T-helper 1 cell treated with Interleukin-12 subunit alpha and Interleukin-12 subunit beta and Interleukin-4 antibody, amounts not matched to agents 30 ng/mL and 1 ng/mL, for 36 hours (primary cell): ENCODE measurements at regions not wholly inside any gene's neighbourhood (a gene's known extent, or its start where the extent isn't known, plus 50 kb on each side); places are given as distances from the start of the nearest gene placed in this dataset.
"Not testable (repeated sequence)": the region's sequence is repeated elsewhere in the genome, so short reads cannot be mapped to it uniquely, and the experiment has no call there.

Experiments used
- intact Hi-C: fragments of 100-400 bp; cut with micrococcal nuclease; formaldehyde crosslinking; loops from one replicate; pipeline ENCODE4 v1.15.1; 2024

DNA sequence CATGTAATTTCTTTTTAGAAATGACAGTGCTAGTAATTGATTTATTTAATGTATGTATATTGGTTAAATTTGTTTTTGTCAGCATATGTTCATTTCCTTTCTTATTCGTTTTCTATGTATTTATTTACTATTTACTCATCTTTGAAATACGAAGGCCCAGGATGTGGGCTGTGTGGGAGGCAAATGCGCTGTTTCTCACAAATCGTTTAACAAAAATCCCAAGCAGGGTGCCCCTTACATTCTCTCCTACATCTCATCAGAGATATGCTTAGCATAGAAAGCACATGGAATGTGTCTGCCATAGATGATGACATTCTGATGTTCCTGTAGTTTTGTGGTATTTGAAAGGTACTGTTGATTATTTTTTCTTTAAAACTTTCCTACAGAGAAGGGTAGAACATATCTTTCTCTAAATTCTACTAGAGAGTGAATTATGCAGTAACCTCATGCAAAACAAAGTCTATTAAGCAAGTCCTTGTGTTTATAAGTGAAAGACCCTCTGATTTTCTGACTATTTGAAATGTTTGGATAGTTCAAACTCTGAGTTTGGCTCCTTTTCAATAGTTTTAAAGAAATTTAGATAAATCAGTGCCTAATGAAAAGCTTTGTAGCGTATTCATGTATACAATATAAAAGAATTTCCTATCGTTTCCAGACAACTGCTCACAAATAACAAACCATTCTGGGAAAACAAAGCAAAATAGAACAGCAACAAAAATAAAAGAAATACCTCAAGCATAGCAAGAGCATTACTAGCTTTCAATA lies 111.1 kb upstream of the VGLL3 start:
- intact Hi-C loops, result no loop called here

DNA sequence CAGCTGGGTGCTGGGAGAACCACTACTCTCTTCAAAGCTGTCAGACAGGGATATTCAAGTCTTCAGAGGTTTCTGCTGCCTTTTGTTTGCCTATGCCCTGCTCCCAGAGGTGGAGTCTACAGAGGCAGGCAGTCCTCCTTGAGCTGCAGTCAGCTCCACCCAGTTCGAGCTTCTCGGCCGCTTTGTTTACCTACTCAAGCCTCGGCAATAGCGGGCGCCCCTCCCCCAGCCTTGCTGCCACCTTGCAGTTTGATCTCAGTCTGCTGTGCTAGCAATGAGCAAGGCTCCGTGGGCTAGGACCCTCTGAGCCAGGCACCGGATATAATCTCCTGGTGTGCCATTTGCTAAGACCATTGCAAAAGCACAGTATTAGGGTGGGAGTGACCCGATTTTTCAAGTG lies 106.8 kb upstream of the VGLL3 start:
- intact Hi-C loops, result not testable (repeated sequence)

DNA sequence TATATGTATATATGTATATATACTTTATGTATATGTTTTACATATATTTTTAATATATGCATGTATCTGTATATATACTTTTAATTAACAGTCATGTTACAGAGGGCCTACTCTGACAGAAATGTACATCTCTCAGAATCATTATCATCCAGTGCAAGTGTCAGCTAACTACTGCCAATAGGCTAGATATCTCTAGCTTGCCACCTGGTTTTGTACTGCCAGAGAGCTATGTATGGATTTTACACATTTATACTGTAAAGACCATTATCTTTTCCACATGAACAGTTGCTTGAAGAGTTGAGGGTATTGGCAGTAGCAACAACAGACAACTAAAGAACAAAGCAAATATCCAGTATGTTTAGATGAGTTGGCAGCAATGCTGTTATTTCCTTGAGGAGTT lies 99.7 kb upstream of the VGLL3 start:
- intact Hi-C loops, result no loop called here

DNA sequence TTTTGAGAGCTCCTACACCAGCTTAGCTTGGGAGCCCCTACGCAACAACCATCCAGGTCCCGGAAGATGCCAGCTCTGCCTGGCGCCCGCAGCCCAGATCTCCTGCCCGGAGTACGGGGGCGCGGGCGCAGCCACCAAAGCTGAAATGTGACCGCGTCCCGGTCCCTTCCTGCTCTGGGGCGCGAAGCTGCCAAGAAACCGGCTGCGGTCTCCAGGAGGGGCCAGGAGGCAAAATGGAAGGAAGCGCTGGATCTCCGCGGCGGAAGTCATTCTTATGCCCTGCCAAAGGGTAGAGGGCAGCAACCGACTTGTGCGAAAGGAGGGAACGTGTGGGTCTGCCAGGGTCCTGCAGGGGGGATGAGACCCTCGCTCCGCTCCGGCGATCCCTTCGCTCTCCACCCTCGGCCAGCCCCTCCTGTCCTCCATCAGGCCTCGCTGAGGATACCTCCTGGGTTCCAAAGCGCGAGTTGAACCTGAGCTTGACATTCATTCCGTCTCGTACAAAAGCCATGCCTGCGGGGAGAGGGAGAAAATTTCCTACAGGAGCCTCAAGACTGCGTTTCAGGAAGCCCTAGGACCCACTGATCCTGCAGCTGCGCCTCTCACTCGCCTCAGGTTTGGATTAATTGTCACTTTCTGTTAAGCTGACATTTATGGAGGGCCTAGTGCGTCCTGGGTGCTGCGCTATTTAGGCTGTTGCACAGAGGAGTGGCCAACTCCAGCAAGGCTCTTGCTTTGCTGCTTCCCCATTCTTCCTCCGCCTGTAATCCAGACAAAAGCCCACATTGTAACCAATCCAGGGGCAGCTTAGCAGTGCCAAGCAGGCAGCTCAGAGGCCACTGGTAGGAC lies 98.3 kb upstream of the VGLL3 start:
- intact Hi-C loops, result loop anchor here (5.0 kb wide), 1 partner anchor 138 kb away; the partner anchor contains the start of gene CHMP2B

DNA sequence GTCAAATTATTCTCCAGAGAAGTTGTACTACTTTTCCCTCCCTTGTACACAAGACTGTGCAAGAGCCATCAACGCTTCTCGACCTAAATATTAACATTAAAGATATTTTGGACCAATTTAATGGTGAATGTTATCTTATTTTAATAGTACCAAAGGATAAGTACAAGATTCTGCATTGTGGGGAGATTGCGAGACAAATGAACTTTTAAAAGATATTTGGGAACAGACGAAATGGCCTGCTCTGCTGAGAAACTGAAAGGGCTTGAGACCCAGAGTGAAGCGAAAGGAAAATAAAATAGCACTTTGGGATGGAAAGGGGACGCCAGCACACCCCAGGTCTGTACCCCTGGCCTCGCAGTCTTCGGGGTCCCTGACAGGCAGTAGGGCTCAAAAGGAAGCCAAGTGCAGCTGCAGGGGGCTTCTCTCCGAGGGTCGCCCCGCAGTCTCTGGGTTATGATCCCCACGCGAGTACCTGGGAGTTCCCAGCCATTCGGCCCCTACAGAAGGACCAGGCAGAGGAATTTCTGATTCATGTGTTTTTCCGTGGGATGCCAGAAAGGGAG lies 97.6 kb upstream of the VGLL3 start:
- intact Hi-C loops, result loop anchor here (5.0 kb wide), 1 partner anchor 139 kb away; the partner anchor contains the start of gene CHMP2B

DNA sequence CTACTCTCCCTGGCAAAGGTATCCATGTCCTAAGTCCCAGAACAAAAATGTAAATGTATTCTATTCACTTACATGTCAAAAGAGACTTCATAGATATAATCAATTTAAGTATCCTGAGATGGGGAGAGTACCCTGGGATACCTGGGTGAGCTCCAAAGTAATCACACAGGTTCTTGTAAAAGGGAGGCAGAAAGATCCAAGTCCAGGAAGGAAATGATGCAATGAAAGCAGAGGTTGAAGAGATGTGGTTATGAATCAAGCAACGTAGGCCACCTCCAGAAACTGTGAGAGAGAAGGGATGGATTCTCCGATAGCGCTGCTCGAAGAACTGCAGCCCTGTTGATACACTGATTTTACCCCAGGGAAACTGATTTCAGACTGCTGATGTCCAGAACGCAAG lies 93.9 kb upstream of the VGLL3 start:
- intact Hi-C loops, result loop anchor here (5.0 kb wide), 1 partner anchor 142 kb away; the partner anchor contains the start of gene CHMP2B

DNA sequence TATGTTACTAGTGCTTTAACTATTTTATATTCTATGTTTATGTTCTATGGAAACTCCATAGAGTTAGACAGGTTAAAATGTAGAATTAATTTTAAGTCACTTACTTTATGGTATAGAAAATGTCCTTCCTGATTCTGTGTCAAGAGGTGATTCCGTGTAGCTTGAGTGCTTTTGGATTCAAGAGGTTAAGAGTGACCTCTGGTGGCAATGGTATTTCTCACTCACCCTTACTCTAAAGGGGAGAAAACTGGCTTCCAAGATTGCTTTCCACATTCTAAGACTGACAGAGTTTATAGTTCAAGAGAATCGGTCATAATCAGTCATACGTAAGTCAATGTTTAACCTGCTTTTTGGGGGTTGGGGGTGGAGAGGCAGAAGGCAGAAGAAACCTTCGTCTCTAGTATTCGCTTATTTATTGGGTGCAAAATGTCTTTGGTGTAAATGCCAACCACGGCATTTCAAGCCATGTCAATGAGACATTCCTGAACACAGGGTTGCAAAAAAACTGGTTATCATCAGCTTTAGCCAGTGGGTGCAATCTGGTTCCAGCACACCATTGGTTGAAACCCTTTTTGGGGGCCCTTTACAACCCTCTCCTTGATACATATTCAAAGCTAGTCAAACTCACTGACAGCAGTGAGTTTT lies 92.0 kb upstream of the VGLL3 start:
- intact Hi-C loops, result loop anchor here (1.0 kb wide), 2 partner anchors 113 to 309 kb away; no protein-coding TSS in a partner anchor

DNA sequence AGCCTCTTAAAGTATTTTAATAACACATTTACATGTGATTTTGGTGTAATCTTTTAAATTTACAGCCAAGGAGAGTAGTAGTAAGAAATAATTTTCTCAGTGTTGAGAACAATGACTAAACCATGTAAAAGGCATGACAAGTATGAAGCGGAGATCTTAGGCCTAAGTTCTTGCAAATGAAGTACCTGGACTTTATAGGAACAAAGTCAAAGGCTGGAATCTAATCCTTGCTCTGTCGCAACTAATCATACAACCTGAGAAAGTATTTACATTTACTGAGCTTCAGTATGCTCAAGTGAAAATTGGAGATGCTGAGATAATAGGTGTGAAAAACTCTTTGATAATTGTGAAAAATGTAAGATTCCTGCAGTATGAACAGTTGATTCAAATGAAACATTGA lies 86.4 kb upstream of the VGLL3 start:
- intact Hi-C loops, result no loop called here

DNA sequence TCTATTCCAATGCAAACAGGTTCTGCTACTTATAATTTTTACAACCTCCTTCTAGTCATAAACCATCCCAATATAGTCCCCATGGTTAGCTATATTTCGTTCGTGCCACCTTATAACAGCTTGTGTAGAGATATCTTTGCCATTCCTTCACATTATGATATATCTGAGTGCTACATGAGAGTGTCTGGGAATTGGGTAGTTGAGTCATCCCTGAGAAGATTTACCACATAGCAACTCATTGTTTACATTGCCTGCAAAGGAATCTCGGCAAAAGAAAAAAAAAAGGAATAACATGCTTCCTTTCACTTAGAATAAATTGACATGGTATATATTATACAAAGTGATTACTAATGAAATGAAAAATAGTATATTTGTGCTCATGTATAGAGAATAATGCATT lies 86.0 kb upstream of the VGLL3 start:
- intact Hi-C loops, result no loop called here

DNA sequence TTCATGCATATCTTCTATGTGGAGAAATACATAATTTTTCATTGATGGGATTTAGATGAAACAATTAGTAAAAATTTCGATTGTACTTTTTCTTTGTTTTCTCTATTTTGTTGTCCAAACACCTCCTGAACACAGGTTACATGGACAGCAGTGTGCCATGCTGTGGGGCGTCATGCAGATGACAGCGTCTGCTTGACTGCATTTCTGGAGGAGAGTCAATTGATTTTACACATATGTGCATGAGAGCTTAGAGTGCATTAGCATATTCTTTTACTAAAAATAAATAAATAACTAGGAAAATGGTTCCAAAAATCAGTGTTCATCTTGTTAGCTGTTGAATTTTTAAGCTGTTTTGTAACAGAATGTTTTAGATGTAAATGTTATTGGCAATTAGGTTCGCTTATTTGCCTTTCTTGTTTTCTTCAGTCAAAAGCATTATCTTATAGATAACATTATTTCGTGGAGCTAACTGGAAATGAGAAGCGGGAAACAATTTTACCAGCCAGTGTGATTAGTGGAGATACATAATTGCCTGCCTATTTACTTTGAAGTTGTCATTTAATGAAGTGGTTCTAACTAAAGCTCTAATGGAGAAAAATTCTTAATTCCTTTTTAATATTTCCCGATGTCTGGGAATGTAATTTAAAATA lies 82.7 kb upstream of the VGLL3 start:
- intact Hi-C loops, result no loop called here

DNA sequence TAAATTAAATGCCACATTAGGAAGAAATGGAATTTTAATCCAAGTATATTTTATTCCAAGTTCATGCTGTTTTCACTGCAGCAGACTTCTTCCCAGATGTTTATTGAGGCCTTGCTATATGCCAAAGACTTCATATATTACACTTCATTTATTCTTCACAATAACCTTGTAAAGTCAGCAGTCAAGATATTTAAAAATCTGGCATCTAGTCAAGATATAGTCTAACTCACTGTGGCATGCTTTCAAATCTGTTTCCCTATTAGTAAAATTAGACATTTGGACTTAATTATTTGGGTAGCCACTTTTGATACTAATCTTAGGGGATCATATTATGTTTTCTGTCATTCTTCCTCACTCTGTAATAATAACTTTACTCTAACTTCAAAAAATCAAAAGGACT lies 81.5 kb upstream of the VGLL3 start:
- intact Hi-C loops, result no loop called here

DNA sequence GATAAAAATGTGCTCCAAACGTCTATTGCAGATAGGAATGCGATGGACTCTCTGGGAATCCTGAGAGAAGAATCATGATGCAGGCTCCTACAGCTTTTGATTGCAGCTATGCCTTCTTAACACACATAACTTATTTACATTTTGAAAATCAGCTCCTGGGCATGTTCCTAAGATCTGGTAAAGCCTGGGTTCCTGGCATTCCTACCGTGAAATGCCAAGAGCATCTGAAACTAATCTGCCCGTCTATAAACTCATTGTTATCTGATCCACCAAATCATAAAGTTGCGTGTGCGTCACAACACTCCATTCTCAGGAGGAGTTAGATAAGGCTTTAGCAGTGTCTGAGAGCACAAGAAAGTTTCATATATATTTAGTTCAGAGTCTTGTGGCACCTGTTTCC lies 79.0 kb upstream of the VGLL3 start:
- intact Hi-C loops, result no loop called here

DNA sequence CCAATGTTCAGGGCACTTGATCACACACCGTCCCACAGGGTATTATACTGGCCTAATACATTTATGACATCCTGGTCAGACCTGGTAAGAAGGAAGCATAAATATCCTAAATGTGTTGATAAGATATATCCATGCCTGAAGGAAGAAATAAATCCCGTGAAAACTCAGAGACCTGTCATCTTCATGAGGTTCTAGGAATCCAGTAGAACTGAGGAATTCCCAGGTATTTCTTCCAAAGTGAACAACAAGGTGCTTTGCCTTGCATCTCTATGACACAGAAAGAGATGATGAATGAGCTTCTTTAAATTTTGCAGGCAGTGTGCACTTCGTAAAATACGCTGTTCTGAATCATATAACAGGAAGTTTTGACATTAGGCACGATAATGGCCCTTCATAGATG lies 78.1 kb upstream of the VGLL3 start:
- intact Hi-C loops, result no loop called here

DNA sequence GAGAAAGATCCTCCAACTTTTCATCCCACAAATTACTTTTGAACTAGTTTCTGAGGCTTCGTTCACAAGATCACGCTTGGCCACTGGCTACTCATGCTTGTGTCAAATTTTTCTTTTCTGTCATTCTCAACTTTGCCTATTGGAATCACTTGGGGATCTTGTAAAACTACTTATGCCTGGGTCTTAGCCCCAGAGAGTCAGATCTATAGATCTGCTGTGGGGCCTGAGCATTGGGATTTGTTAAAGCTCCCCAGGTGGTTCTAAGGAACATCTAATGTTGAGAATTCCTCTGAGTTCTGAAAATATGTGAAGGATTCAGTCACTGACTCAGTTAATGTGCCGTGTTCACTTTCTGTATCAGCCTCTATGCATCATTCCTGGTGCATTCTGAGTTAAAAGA lies 71.7 kb upstream of the VGLL3 start:
- intact Hi-C loops, result no loop called here

DNA sequence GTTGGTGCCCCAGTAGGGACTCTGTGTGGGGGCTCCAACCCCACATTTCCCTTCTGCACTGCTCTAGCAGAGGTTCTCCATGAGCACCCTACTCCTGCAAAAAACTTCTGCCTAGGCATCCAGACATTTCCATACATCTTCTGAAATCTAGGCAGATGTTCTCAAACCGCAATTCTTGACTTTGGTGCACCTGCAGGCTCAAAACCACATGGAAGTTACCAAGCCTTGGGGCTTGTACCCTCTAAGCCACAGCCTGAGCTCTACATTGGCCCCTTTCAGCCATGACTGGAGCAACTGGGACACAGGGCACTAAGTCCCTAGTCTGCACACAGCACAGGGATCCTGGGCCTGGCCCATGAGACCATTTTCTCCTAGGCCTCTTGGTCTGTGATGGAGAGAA lies 66.5 kb upstream of the VGLL3 start:
- intact Hi-C loops, result no loop called here

DNA sequence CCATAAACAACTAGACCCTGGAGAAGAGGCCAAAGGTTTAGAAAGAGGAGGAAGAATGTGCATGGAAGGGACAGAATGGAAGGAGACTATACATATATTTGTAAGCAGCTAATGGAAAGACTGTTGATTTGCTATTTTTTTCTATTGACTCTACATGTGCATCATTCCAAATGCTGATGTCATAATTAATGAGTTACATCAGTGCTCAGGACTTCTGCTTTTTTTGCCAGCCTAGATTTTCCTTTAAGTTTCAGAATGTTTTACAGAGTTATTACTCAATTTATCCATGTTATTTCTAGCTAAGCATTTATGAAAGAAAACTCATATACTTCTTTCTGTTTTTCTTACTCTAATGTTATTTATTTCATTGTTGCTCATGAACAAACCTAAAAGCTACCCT lies 62.6 kb upstream of the VGLL3 start:
- intact Hi-C loops, result no loop called here

DNA sequence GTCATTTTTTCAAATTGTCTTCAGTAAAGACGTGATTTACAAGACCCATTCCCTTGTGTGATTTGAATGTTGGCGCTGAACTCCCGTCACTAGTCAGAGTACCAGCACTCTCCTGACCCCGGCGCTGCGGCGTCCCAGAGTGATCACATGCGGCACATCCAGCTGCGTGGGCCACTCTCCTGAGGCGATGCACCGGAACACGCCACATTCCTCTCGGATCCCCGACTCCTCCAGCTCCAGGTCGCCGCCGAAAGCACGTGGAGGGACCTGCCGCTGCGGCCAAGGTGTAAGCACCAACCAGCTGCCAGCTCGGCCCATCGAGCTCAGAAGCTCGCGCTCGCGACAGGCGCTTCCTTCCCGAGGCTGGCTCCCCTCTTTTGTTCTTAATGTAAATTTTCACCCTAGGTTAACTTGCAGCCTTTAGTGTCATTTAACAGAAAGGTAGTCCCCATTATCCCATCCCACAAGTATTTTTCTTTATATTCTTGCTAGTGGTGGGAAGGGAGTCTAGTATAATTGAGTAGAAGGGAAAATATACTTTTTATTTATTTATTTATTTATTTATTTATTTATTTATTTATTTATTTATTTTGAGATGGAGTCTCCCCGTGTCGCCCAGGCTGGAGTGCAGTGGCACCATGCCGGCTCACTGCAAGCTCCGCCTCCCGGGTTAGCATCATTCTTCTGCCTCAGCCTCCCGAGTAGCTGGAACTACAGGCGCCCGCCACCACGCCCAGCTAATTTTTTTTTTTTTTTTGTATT lies 61.7 kb upstream of the VGLL3 start:
- intact Hi-C loops, result no loop called here

DNA sequence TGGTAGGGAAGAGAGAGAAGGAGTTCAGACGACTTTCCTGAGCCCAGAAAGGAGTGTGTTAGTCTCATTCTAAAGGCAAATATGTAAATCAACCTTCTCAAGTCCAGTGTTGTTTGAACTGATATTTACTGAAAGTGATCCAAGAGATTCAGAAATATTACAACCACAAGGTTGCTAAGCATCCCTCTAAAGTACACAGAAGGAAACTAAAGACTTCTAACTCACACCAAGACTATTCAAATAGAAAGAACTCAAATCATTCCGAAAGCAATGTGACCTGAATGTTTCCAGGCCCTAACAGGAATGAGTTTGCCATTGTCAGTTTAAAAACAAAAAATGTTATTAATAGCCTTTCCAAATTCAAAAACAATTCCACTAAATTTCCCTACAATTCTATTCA lies 56.9 kb upstream of the VGLL3 start:
- intact Hi-C loops, result no loop called here

DNA sequence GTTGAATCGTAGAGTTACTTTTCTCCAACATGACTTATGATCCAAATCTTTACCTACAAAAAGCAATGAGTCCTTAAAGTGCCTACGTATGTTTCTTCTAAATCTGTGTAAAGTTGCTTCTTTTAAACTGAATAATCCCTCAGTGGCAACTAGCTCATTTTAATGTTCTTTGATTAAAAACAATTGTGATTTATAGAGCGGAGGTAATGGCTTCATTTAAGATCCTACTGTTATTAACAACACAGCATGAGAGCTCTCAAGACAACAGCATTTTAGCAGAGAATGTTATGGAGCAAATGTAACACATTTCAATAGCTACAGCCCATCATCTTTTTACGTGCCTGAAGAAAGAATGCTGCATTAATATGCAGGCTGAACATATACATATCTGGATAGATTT lies 55.3 kb upstream of the VGLL3 start:
- intact Hi-C loops, result no loop called here

DNA sequence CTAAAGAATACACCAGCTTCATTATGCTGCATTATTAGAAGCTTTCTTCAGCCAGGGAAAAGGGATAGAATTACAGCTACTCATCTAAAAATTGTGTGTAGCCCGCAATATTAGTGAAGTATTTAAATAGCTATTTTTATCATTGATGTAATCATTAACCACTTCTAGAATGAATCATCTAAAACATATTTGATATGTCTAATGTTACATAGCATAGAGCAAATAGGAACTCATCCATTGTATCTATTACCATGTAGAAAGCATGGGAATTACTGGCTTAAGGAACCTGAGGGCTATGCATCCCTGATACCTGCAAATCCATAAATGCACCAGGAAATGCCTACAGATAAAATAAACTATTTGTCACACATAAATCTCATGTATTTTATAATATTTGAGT lies 54.5 kb upstream of the VGLL3 start:
- intact Hi-C loops, result no loop called here
